Peyer's patch (tissue), 4 donors: ENCODE measurements at regions not wholly inside any gene's neighbourhood (a gene's known extent, or its start where the extent isn't known, plus 50 kb on each side); places are given as distances from the start of the nearest gene placed in this dataset.

ENCODE experiments used
- DNase-seq, 3 donors: peaks; one replicate each; pipeline ENCODE4 v3.0.0-alpha.2; 2017 to 2019
- H3K27ac ChIP-seq, 4 donors: fragments of 200-600 bp; sonication (generic); one replicate each; pipeline ENCODE4 v1.5.1; 2016 to 2019
- H3K27me3 ChIP-seq, 2 donors: fragments of 200-600 bp; sonication (generic); one replicate each; pipeline ENCODE4 v1.5.1; 2019
- H3K36me3 ChIP-seq, 3 donors: fragments of 200-600 bp; sonication (generic); one replicate each; pipeline ENCODE4 v1.5.1; 2016 to 2019
- H3K4me1 ChIP-seq, 4 donors: fragments of 200-600 bp; sonication (generic); one replicate each; pipeline ENCODE4 v1.5.1; 2016 to 2019
- H3K4me3 ChIP-seq, 4 donors: fragments of 200-600 bp; sonication (generic); 1 replicate in 3 of 4; 2 replicates in 1 of 4; pipeline ENCODE4 v1.5.1; 2016 to 2019; ENCODE audit warnings: mild to moderate bottlenecking in 1 of 4
- H3K9me3 ChIP-seq, 4 donors: fragments of 200-600 bp; sonication (generic); one replicate each; pipeline ENCODE4 v1.5.1; 2016 to 2019; ENCODE audit warnings: mild to moderate bottlenecking in 1 of 4
- POLR2A ChIP-seq, 2 donors: fragments of 450-650 bp; IDR thresholded peaks; one replicate each; pipeline ENCODE4 v1.5.1; 2017; ENCODE audit warnings: antibody characterized with exemption in 2 of 2, mild to moderate bottlenecking in 2 of 2, moderate library complexity in 2 of 2
- TF ChIP-seq, protein P1 (sequence below), 6 experiments: fragments of 450-650 bp in 4 of 6; fragments of 200-600 bp in 2 of 6; sonication (generic) in 1 of 6; IDR thresholded peaks; one replicate each; pipeline ENCODE4 v1.5.1; 2017 to 2019; ENCODE audit warnings: antibody characterized with exemption in 6 of 6, mild to moderate bottlenecking in 3 of 6, moderate library complexity in 1 of 6

DNA sequence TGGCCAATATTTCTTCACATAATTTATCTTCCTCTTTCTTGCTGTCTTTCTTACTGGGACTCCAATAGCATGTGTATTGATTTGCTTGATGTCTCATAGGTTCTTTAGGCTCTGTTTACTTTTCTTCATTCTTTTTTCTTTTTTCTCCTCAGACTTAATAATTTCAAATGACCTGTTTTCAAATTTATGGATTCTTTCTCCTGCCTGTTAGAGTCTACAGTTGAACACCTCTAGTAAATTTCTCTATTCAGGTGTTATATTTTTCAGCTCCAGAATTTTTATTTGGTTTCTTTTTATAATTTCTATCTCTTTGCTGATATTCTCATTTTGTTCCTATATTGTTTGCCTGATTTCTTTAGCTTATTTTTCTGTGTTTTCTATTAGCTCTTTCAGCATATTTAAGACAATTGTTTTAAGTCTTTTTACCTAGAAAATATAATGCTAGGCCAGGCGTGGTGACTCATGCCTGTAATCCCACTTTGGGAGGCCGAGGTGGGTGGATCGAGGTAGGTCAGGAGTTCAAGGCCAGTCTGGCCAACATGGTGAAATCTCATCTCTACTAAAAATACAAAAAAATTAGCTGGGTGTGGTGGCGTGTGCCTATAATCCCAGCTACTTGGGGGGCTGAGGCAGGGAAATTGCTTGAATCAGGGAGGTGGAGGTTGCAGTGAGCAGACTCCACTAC lies 61.9 kb upstream of the TNS3 start:
- no peak for TF ChIP-seq POLR2A (IDR thresholded peaks at IDR 0.05)
- TF ChIP-seq, protein P1, sequence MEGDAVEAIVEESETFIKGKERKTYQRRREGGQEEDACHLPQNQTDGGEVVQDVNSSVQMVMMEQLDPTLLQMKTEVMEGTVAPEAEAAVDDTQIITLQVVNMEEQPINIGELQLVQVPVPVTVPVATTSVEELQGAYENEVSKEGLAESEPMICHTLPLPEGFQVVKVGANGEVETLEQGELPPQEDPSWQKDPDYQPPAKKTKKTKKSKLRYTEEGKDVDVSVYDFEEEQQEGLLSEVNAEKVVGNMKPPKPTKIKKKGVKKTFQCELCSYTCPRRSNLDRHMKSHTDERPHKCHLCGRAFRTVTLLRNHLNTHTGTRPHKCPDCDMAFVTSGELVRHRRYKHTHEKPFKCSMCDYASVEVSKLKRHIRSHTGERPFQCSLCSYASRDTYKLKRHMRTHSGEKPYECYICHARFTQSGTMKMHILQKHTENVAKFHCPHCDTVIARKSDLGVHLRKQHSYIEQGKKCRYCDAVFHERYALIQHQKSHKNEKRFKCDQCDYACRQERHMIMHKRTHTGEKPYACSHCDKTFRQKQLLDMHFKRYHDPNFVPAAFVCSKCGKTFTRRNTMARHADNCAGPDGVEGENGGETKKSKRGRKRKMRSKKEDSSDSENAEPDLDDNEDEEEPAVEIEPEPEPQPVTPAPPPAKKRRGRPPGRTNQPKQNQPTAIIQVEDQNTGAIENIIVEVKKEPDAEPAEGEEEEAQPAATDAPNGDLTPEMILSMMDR (IDR thresholded peaks at IDR 0.05): no peak
- Histone ChIP-seq H3K27ac (no peak overlapping the region), H3K27me3 (no peaks in the 10 kb centered on the region), H3K9me3 (no peaks in the 10 kb centered on the region), H3K4me3 (no peak overlapping the region), H3K36me3 (no peaks in the 10 kb centered on the region), H3K4me1 (peaks cover 0 to 6% (median 2%) of the 10 kb centered on the region in 4 donors)
- DNase-seq: no peak

DNA sequence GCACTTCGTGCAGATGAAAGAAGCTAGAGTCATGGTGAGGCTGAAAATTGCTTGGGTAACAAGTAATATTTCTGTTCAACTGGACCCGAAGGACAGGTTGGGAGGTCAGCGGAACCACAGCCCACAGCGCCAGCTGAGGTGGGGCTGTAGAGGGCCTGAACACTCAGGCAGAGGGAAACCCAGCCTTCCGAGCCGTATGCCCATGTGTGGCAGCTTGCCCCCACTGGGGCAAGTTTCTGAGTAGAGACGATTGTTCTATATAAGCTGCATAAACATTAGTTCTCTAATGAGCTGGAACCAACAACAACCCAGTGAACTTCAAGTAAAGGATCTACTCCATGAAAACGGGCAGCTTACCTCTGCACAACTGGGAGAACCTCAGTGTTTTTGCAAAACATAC lies 58.4 kb upstream of the TNS3 start:
- no peaks in the 10 kb centered on the region for H3K36me3 ChIP-seq
- H3K9me3 ChIP-seq: no peaks in the 10 kb centered on the region
- peaks cover 0 to 19% (median 0%) of the 10 kb centered on the region in 4 donors for H3K4me1 ChIP-seq
- DNase-seq: no peak
- H3K27ac ChIP-seq: no peak overlapping the region
- TF ChIP-seq, protein P1 (IDR thresholded peaks at IDR 0.05): no peak
- TF ChIP-seq POLR2A (IDR thresholded peaks at IDR 0.05): no peak
- H3K27me3 ChIP-seq: no peaks in the 10 kb centered on the region
- H3K4me3 ChIP-seq: no peak overlapping the region

DNA sequence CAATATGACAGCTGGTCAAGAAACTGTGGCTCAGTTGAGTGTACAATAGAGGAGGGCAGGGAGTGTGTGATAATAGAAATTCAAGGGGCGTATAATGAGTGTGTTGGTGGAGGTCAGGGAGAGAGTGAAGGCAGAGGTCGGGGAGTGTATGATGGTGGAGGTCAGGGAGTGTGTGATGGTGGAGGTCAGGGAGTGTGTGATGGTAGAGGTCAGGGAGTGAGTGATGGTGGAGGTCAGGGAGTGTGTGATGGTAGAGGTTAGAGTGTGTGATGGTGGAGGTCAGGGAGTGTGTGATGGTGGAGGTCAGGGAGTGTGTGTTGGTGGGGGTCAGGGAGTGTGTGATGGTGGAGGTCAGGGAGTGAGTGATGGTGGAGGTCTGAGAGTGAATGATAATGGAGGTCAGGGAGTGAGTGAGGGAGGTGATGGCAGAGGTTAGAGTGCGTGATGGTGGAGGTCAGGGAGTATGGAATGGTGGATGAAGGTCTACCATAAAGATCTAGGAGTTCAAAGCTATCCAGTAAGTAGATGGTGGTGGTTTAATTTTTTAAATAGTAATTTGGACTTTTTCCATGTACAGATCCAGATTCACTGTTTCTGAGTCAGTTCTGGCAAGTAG lies 57.7 kb upstream of the TNS3 start:
- Histone ChIP-seq H3K4me1 (peaks cover 0 to 23% (median 0%) of the 10 kb centered on the region in 4 donors), H3K36me3 (no peaks in the 10 kb centered on the region), H3K4me3 (no peak overlapping the region), H3K9me3 (no peaks in the 10 kb centered on the region), H3K27me3 (no peaks in the 10 kb centered on the region), H3K27ac (no peak overlapping the region)
- TF ChIP-seq, protein P1 (IDR thresholded peaks at IDR 0.05): no peak
- no peak for TF ChIP-seq POLR2A (IDR thresholded peaks at IDR 0.05)
- no peak for DNase-seq

DNA sequence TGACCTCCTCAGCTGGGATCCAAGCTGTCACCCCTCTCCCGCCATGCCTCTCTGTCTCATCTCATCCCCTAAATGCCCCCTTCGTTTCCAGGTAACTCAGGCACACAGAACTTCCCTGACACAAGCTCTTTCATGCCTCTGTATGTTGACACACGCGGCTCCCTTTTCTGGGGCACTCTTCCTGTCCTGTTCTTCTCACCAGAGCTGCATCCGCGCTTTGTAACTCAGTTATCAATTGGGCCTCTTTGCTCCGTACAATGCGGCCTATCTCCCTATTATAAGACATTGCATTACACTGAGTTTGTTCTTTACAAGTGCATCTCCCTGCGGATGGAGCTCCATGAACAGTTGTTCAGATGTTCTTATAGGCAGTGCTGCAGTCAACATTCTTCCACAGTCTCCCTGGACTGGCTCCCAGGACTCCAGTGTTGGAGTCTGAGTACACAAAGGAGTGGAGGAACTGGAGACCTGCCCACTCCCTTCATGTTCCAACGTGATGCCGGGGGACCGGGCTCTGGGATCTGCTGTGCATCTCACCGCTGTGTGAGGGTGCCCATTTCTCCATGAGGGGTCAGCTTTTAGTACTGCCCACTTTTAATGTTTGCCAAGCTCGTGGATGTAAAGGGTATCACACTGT lies 56.9 kb upstream of the TNS3 start:
- Histone ChIP-seq H3K4me3 (no peak overlapping the region), H3K27ac (no peak overlapping the region), H3K9me3 (no peaks in the 10 kb centered on the region), H3K36me3 (no peaks in the 10 kb centered on the region), H3K4me1 (peaks cover 0 to 23% (median 0%) of the 10 kb centered on the region in 4 donors), H3K27me3 (no peaks in the 10 kb centered on the region)
- no peak for TF ChIP-seq POLR2A (IDR thresholded peaks at IDR 0.05)
- TF ChIP-seq, protein P1 (IDR thresholded peaks at IDR 0.05): no peak
- DNase-seq: no peak

DNA sequence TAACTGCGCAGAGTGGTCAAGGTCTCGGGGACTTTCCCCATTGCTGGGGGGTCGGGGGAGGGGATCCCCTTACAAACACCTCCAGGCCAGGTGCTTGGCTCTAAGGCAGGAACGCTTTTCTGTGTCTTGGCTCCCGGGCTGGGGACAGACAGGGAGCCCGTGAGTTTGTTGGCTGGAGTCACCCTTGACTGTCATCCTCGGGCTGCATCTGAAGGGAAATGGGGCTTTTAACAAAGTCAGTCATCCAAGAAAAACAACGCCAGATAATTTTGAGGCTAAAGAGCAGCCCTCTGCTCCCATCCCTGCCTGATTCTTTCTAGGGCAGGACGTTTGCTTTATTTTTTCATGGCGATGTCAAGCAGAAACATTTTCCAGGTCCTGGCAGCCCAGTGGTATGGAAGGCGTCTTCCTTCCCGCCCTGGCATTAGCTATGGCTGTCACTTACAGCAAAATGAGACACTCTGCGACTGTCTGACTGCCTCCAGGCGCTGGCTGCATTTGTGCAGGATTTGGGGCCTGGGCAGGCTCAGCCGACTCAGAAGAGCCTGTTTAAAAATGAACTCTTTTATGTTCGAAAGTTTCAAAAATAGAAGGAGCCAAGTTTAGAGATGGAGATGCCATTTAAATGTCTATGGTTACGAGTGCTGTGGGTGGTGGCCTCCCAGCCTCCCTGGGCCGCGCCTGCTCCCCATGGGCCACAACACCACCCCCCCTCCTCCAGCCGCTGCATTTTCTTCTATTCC lies 54.7 kb upstream of the TNS3 start:
- TF ChIP-seq, protein P1 (IDR thresholded peaks at IDR 0.05): no peak
- no peak for TF ChIP-seq POLR2A (IDR thresholded peaks at IDR 0.05)
- H3K9me3 ChIP-seq: no peaks in the 10 kb centered on the region
- H3K36me3 ChIP-seq: no peaks in the 10 kb centered on the region
- peaks cover 0 to 23% (median 0%) of the 10 kb centered on the region in 4 donors for H3K4me1 ChIP-seq
- no peaks in the 10 kb centered on the region for H3K27me3 ChIP-seq
- H3K4me3 ChIP-seq: no peak overlapping the region
- no peak for DNase-seq
- H3K27ac ChIP-seq: peak overlapping the region in 3 of 4 donors; percentile 27 to 48 (median 30)
